Ammon's horn (tissue), 1 donor: ENCODE measurements at regions not wholly inside any gene's neighbourhood (a gene's known extent, or its start where the extent isn't known, plus 50 kb on each side); places are given as distances from the start of the nearest gene placed in this dataset.

Experiments used
- DNase-seq: peaks from one replicate; pipeline ENCODE4 v3.0.0-alpha.2; 2016; ENCODE audit warnings: low spot score

DNA sequence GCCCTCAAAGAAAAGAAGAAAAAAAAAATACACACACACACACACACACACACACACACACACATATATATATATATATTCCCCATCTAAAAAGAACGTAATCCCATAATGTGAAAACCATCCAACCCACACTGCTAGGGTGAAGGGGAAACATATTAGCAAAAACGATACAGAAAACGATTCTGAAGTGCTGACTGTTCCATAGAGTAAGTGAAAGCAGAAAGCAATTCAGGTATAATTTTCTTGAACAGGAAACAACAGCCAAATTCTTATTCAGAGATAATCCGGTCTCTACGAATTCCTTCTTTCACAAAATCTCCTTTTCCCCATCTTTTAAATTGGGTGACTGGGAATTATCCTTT, 393.5 kb downstream of the NOVA1 start:
- no peak for DNase-seq

DNA sequence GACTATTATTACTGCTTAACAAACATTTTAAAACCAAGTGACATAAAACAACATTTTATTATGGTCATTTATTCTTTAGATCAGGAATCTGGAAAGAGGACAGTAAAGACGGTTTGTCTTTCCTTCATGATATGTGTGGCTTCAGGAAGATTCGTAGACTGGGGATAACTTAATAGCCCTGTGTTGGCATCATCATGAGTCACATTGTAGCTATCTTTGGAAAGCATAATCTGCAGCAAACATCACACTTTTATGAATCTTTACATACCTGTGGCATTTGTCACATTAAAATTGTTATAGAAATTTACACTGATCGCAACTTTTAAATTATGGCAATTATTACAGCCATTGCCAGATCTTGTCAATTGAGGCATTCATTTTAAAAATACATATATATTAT, 397.1 kb downstream of the NOVA1 start:
- no peak for DNase-seq

DNA sequence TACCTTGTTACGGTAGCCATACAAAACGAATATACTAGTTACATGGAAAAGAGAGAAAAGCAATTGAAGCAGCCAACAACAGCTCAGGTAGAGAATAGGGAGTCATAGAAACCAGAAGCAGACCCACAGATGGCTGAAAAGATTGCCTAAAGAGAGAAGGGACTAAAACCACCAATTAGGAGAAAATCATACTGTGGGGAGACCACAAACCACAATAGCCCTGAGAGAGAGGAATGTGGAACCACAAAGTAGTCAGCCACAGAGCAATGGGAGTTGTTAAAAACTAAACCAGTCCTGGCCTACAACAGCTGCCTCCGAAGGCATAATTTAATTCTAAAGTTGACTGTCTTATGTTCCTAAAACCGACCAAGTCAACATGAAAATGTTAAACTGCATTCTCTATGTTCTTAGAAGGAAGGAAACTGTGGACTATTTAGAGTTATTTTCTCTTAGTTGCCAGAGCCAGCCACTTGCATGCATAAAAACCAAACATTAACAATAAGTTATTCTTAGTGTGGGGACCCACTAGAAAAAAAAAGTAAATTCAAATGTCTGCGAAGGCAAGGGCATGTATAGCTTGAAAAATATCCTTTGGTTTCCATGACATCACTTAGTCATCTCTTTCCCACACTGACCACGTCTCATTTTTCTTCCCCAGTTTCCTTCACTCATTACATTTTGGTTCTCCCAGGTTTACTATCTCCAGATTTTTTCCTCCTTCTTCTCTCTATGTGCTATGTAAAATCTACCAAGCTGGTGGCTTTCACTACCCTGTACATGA, 398.1 kb downstream of the NOVA1 start:
- DNase-seq: no peak

DNA sequence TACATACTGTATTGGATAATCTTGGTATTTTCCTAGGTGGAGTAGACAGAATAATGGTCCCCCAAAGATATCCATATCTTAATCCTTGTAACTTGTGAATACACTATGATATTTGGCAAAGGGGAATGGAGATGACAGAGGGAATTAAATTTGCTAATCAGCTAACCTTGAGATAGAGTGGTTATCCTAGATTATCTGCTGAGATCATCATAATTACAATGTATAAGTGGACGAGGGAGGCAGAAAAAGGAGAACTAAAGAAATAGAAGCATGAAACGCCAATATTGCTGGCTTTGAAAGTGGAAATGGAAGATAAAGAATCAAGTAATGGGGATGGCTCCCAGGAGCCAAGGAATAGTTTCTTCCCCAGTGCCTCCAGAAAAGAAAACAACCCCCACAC, 398.7 kb downstream of the NOVA1 start:
- DNase-seq: no peak

DNA sequence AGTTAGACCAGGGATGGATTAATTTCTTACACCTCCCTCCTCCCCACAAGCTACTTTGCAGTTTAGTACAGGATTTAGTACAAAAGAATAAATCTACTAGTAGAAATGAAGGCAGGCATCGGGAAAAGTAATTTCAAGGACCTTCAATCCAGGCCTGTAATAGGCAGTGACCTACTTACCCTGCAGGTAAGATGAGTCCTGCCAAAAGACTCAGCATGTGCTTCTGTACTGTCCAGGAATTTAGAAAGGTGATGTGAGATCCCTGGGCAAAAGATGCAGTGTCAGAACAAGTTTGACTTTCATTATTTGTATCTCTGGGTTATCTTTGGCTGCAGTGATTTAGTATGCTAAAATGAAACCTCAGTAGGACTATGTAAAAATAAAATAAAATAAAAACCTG, 403.0 kb downstream of the NOVA1 start:
- DNase-seq: no peak

- DNase-seq: no peak
Measured at GRCh38 chr14:26191671-26192070, 406.2 kb downstream of the NOVA1 start.

GRCh38 chr14:26191123-26191522, 406.7 kb downstream of the NOVA1 start:
- no peak for DNase-seq

DNA sequence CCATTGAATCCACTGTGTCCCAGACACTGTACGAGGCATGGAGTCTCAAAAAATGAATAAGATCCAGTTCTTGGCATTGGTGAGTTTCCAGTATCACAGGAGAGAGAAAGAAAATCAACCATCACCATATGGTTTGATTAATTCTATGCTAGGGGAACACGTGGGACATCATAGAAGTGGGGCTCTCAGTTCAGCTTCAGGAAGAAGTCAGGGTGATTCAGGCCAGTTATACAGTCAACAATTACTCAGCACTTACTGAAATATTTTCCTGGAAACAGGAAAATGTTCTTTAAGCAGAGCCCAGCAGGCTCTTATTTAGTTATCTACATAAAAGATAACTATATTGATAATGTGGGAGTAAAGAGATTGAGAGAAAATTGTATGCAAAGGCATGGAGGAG, 407.2 kb downstream of the NOVA1 start:
- DNase-seq: no peak

DNA sequence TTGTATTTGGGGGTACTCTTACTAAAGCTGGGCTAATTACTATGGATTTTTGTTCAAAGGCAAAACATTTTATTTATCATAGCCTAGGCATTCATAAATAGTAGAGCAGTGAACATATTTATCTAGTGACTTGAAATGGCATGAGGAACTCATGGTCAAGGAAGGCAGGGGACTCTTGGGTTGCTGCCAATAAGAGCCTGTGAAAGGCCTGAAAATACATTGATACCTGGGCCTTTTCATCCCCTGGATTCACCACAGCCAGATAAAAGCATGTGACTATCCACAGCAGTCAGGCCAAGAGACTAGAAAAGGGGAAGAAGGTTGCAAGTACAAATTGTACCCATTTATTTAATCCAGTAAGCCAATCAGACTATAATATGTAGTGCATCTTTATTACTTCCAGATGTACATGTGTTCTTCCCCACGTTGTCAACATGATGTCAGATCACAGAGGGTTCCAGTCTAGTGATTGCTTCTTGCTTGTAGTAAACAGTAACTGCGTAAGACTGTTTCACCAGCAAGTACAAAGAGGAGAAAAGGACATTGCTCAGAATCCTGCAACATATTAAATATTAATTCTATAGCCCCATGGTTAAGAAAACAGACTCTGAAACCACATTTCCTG, 409.7 kb downstream of the NOVA1 start:
- DNase-seq: no peak

DNA sequence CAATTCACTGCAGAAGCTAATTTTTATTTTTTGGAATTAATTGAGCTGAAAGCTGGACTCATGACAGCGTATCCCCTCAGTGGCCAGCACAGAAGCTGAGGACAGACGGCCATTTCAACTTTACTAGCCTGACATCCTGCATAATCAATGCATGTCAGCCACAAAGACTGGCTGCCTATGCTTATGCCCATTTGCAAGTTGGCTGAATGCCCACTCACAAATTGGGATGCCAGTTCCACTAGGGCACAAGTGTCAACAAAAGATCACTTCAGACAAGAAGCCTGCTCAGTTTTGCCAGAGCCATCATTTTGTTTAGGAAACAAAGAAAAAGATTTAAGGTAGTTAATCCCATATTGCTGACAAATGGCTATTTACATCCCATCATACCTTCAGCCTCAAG, 417.6 kb downstream of the NOVA1 start:
- peak; percentile 73 for DNase-seq

DNA sequence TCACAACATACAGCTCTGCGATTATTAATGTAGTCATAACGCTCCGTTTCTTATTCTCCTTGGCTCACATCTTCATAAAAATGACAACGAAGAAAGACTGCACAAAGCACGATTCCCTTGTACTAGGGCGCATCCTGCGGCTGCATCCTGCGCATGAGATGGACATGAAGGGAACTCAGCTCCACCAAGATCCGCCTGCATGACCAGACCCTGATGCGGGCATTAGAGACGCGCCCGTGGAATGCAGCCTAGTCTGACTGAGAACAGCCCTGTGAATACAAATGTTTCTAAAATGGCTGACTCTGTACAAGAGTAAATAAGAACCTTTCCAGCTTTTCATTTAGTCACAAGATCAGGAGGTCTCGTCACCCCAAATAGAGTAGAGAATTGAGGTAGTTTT, 422.2 kb downstream of the NOVA1 start:
- no peak for DNase-seq

DNA sequence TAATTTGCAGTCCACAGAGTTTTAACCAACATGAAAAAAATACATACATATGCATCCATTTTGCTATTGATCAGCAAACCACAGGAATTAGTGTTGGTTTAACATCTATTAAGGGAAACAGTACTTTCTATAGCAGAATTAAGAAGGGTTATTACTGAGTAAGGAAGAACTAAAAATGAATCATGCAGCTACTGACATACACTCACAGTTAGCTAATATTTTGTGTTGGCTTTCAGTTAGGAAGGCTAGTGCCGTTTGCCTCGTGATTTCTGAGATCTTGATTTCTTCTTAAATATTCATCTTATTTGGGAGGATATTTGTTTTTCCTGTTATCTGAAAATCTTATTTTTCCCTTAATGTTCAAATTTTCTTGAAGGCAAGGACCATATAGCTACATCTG, 423.4 kb downstream of the NOVA1 start:
- no peak for DNase-seq

DNA sequence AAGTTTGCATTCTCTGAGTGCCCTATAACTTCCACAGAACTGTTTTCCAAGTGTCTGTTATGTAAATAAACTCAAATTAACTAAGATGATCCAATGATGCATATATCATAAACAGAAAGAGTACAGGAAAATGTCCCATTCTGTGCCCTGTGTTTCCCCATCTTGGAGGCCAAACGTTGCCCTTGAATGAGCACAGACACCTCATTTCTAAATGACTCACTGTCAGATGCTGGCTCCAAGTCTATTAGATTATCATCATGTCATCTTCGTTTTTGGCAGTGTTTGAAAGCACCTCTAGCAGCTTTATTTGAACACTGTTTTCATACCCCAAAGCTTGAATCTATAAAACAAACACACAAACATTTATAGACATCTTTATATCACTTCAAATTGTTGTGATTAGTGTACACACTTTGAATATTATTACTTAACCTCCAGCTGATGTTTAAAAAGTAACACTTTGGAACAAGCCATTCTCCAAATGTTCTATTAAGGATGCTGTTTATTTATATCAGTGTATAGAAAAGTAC, 424.2 kb downstream of the NOVA1 start:
- no peak for DNase-seq

DNA sequence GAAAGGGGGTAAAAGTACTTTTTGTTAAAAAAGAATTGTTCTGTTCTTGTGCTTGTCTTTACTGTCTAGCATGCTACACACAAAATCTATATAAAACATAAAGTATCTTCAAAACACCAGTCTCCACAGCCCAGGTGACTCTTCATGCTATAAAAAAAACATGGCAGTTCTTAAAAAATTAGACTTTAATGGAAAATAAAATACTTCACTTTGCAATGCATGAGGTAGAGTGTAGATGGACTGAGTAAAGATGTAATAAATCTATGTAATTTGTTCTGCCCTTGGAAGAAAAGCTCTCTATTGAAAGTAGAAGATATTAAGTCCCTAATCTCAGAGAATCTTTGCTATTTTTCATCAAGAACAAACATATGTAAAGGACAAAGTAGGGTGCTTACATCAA, 425.4 kb downstream of the NOVA1 start:
- no peak for DNase-seq

DNA sequence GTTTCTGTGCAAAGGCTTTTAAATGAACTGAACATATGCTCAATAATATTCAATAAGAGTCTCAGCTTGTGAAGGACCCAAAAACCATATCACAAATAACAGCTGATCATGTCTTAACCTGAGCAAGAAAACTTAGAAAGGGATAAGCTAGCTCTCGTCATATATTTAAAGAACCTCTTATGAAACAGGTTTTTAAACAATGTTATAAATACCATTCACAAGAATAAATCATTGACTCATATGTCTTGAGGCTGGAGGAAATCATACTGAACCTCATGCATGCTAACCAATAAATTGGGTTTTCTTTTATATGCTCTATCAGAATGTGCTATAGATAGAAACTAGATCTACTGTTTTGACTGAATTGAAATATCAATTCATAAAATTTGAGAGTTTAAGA, 426.9 kb downstream of the NOVA1 start:
- no peak for DNase-seq

DNA sequence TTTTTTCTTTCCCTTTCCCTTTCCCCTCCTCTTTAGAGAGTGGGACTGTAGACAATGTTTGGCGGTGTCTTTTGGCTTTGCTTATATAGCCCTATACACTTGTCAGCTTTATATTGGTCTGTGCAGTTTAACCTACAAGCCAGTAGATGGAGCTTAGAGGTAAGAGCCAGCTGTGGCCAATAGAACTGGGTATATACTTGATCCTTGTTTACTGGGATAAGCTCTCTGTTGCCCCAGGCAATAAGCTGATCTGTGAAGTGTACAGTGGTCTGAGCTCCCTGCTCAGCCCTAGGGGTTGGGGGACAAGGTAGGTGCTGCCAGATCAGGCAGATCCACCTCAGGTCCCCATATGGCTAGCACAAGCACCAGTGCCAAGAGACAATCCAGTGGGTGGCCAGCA, 434.1 kb downstream of the NOVA1 start:
- DNase-seq: peak; percentile 14

DNA sequence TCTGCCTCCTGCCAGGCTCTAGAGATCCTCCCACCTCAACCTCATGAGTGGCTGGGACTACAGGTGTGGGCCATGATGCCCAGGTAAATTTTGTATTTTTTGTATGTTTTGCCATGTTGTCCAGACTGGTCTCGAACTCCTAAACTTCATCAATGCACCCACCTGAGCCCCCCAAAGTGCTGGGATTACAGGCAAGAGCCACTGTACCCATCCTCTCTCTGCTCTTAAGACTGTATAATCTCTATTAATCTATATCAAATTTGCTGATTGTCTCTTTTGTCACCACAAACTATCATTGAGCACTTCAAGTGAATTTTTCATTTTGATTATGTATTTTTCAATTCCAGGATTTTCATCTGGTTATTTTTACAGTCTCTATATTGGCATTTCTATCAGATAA, 440.3 kb downstream of the NOVA1 start:
- DNase-seq: no peak

DNA sequence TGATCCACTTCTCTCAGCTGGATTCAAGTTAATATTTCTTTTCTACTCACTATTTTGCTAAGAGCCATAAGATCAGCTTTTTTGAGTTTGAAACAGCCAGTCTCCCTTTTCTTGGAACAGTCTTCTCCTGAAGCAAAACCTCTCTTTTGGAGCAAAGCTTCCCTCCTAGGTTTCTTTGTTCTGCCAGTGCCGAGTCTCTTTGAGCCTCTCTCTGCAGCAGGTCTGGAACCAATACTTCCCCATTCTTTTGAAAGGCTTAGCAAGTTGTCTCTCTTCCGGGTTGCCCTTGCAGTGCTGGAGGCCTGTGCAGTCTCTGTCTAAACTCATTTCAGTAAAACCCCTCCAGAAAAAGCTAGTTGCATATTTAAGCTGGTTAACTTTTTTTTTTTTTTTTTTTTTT, 454.8 kb downstream of the NOVA1 start:
- no peak for DNase-seq

- DNase-seq: no peak
Measured at GRCh38 chr14:26138764-26139445, 458.9 kb downstream of the NOVA1 start.

DNA sequence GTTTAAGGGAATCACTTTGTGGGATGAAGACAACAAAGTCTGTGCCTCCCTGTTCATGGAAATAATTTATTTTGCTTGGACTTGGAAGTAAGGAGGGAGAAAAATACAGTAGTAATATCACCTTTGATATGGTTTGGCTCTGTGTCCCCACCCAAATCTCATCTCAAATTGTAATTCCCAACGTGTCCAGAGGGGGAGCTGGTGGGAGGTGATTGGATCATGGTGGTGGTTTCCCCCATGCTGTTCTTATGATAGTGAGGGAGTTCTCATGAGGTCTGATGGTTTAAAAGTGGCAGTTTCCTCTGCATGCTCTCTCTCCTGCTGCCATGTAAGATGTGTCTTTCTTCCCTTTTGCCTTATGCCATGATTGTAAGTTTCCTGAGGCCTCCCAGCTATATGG, 460.7 kb downstream of the NOVA1 start:
- no peak for DNase-seq

DNA sequence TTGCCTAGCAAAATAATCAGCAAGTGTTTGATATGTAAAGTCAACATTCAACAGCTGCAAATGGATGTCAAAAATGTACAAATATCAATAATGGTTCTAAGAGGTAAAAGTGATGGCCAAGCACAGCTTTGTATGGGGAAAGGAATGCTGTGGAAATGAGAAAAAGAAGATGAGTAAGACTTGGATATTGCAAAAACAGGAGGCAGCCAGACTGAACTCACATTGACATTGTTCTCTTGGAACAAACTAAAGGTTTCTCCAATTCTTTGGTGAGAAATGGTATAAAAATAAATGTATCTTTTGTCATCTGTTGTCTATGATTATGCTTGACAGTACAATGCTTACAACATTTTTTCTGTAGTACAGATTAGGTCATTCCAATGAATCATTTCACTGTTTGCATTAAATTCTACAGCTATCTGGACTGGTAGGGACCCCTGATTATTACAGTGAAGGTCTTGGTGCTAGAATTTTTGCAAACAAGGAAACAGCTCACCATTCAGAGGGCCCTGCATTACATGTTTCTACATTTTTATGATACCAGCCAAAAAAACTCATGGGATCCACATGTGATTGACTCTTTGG, 465.7 kb downstream of the NOVA1 start:
- no peak for DNase-seq

GRCh38 chr14:26130690-26131089, 467.1 kb downstream of the NOVA1 start:
- no peak for DNase-seq
